ENCODE measurements at regions not wholly inside any gene's neighbourhood (a gene's known extent, or its start where the extent isn't known, plus 50 kb on each side); places are given as distances from the start of the nearest gene placed in this dataset.
"Not testable (repeated sequence)": the region's sequence is repeated elsewhere in the genome, so short reads cannot be mapped to it uniquely, and the experiment has no call there.

GRCh38 chr5:111922344-111922743 lies 165.3 kb upstream of the NREP start:
- 81 to 83% methylated on average over 3 to 4 of the region's 4 CpGs for WGBS, 2 donors (ENCODE audit: low coverage in 1 of 2)
- DNase-seq, result no peak
- Histone ChIP-seq H3K4me1 (no peaks in the 10 kb centered on the region), H3K27ac (no peak overlapping the region), H3K9me3 (no peaks in the 10 kb centered on the region), H3K27me3 (no peaks in the 10 kb centered on the region), H3K4me3 (no peak overlapping the region), H3K36me3 (no peaks in the 10 kb centered on the region)
- no peak for TF ChIP-seq POLR2AphosphoS5 (IDR thresholded peaks at IDR 0.05)
- TF ChIP-seq CTCF (IDR thresholded peaks at IDR 0.05), result no peak
- TF ChIP-seq POLR2A (IDR thresholded peaks at IDR 0.05), result no peak
- TF ChIP-seq EP300 (IDR thresholded peaks at IDR 0.05; ENCODE audit: low read depth), result no peak
- intact Hi-C loops (cut with DNase I; ENCODE audit: low total_unique reads), result no loop called here
- in situ Hi-C loops (cut with MboI; ENCODE audit: low pct_ligation_motif_present in 1 of 4, low pct_unique_long_range_greater_than_20kb in 1 of 4, low sequenced_read_pairs in 3 of 4), result no loop called here

GRCh38 chr5:111921691-111922090 lies 164.7 kb upstream of the NREP start:
- in situ Hi-C loops (cut with MboI; ENCODE audit: low pct_ligation_motif_present in 1 of 4, low pct_unique_long_range_greater_than_20kb in 1 of 4, low sequenced_read_pairs in 3 of 4); intact Hi-C loops (cut with DNase I; ENCODE audit: low total_unique reads); DNase-seq; H3K27me3 ChIP-seq; H3K36me3 ChIP-seq; H3K4me1 ChIP-seq; H3K9me3 ChIP-seq; H3K27ac ChIP-seq; H3K4me3 ChIP-seq: not testable (repeated sequence)
- WGBS, 2 donors (ENCODE audit: low coverage in 1 of 2), result 88% methylated on average over 2 of the region's 2 CpGs; no CpG with 5 or more reads in 1 of the 2 donors

GRCh38 chr5:111914966-111915636 lies 158.1 kb upstream of the NREP start:
- TF ChIP-seq POLR2AphosphoS5 (IDR thresholded peaks at IDR 0.05), result no peak
- no peak for TF ChIP-seq POLR2A (IDR thresholded peaks at IDR 0.05)
- TF ChIP-seq CTCF (IDR thresholded peaks at IDR 0.05), result no peak
- TF ChIP-seq EP300 (IDR thresholded peaks at IDR 0.05; ENCODE audit: low read depth), result no peak
- Histone ChIP-seq H3K27me3 (no peaks in the 10 kb centered on the region), H3K9me3 (no peaks in the 10 kb centered on the region), H3K27ac (no peak overlapping the region), H3K4me3 (no peak overlapping the region), H3K36me3 (no peaks in the 10 kb centered on the region), H3K4me1 (no peaks in the 10 kb centered on the region)
- intact Hi-C loops (cut with DNase I; ENCODE audit: low total_unique reads) (no loop called here), in situ Hi-C loops (cut with MboI; ENCODE audit: low pct_ligation_motif_present in 1 of 4, low pct_unique_long_range_greater_than_20kb in 1 of 4, low sequenced_read_pairs in 3 of 4) (no loop called here)
- 67 to 74% methylated on average over 1 of the region's 1 CpG for WGBS, 2 donors (ENCODE audit: low coverage in 1 of 2)
- no peak for DNase-seq

GRCh38 chr5:111902436-111902835 lies 145.4 kb upstream of the NREP start:
- peaks cover 10 to 12% of the 10 kb centered on the region in 2 donors for H3K9me3 ChIP-seq
- no peak for DNase-seq
- 38 to 43% methylated on average over 4 to 5 of the region's 5 CpGs for WGBS, 2 donors (ENCODE audit: low coverage in 1 of 2)
- in situ Hi-C loops (cut with MboI; ENCODE audit: low pct_ligation_motif_present in 1 of 4, low pct_unique_long_range_greater_than_20kb in 1 of 4, low sequenced_read_pairs in 3 of 4), result no loop called here
- H3K27ac ChIP-seq, result no peak overlapping the region
- no peak for TF ChIP-seq EP300 (IDR thresholded peaks at IDR 0.05; ENCODE audit: low read depth)
- no peak for TF ChIP-seq POLR2A (IDR thresholded peaks at IDR 0.05)
- no peaks in the 10 kb centered on the region for H3K36me3 ChIP-seq
- no peaks in the 10 kb centered on the region for H3K27me3 ChIP-seq
- H3K4me3 ChIP-seq, result no peak overlapping the region
- intact Hi-C loops (cut with DNase I; ENCODE audit: low total_unique reads), result no loop called here
- H3K4me1 ChIP-seq, result no peaks in the 10 kb centered on the region

- 31 to 33% methylated on average over 2 of the region's 2 CpGs for WGBS, 2 donors (ENCODE audit: low coverage in 1 of 2)
Observed at GRCh38 chr5:111901296-111901695, 144.3 kb upstream of the NREP start.

More at GRCh38 chr5:111901296-111901695, 144.3 kb upstream of the NREP start:
- intact Hi-C loops (cut with DNase I; ENCODE audit: low total_unique reads), result no loop called here
- in situ Hi-C loops (cut with MboI; ENCODE audit: low pct_ligation_motif_present in 1 of 4, low pct_unique_long_range_greater_than_20kb in 1 of 4, low sequenced_read_pairs in 3 of 4), result no loop called here
- TF ChIP-seq POLR2AphosphoS5 (IDR thresholded peaks at IDR 0.05) (no peak), EP300 (IDR thresholded peaks at IDR 0.05; ENCODE audit: low read depth) (no peak), CTCF (IDR thresholded peaks at IDR 0.05) (no peak), POLR2A (IDR thresholded peaks at IDR 0.05) (no peak)
- H3K27ac ChIP-seq, result no peak overlapping the region
- H3K27me3 ChIP-seq, result no peaks in the 10 kb centered on the region
- no peak for DNase-seq
- H3K4me3 ChIP-seq, result no peak overlapping the region
- H3K36me3 ChIP-seq, result no peaks in the 10 kb centered on the region
- H3K4me1 ChIP-seq, result no peaks in the 10 kb centered on the region
- H3K9me3 ChIP-seq, result peaks cover 10 to 12% of the 10 kb centered on the region in 2 donors
